ENCODE measurements at regions not wholly inside any gene's neighbourhood (a gene's known extent, or its start where the extent isn't known, plus 50 kb on each side); places are given as distances from the start of the nearest gene placed in this dataset.

- TF ChIP-seq CTCF (IDR thresholded peaks at IDR 0.05; ENCODE audit: insufficient read depth, low read length, poor library complexity, severe bottlenecking): no peak
- TF ChIP-seq EZH2phosphoT487 (conservative IDR thresholded peaks at IDR 0.05; ENCODE audit: low read length): no peak
These were observed 76.8 kb upstream of the ERG start for GRCh38 chr21:38574895-38575575.

Data from SU-DHL-6 (cell line).